Prostate gland (tissue), 2 donors: ENCODE measurements at regions not wholly inside any gene's neighbourhood (a gene's known extent, or its start where the extent isn't known, plus 50 kb on each side); places are given as distances from the start of the nearest gene placed in this dataset.
"Not testable (repeated sequence)": the region's sequence is repeated elsewhere in the genome, so short reads cannot be mapped to it uniquely, and the experiment has no call there.

Source experiments
- DNase-seq: peaks from one replicate; pipeline ENCODE4 v3.0.0-alpha.2; 2019; ENCODE audit warnings: low spot score
- H3K27ac ChIP-seq, 2 donors: fragments of 200-600 bp; sonication (generic); 2 replicates each; pipeline ENCODE4 v1.5.1; 2017 to 2019
- H3K27me3 ChIP-seq: fragments of 200-600 bp; sonication (generic); replicated peaks from 2 replicates; pipeline ENCODE4 v1.5.1; 2019; ENCODE audit not compliant: insufficient read depth
- H3K36me3 ChIP-seq, 2 donors: fragments of 200-600 bp; sonication (generic); 1 replicate in 1 of 2; 2 replicates in 1 of 2; pipeline versions ENCODE4 v1.5.1 to v1.8.1; 2017 to 2019
- H3K4me1 ChIP-seq: fragments of 200-600 bp; sonication (generic); replicated peaks from 2 replicates; pipeline ENCODE4 v1.5.1; 2019
- H3K4me3 ChIP-seq, 2 donors: fragments of 200-600 bp; sonication (generic); 2 replicates each; pipeline ENCODE4 v1.5.1; 2017 to 2019
- H3K9me3 ChIP-seq: fragments of 200-600 bp; sonication (generic); 2 replicates; pipeline ENCODE4 v1.5.1; 2017
- POLR2A ChIP-seq: fragments of 450-650 bp; IDR thresholded peaks from one replicate; pipeline ENCODE4 v1.6.1; 2016; ENCODE audit warnings: antibody characterized with exemption, mild to moderate bottlenecking
- POLR2AphosphoS5 ChIP-seq: sonication (generic); formaldehyde crosslinking; IDR thresholded peaks from one replicate; pipeline ENCODE4 v1.6.1; 2017; ENCODE audit warnings: antibody characterized with exemption
- WGBS: methylation state at CpG from one replicate; pipeline ENCODE4 v1.1.5; 2018; 5-methylcytosine and 5-hydroxymethylcytosine counted together
- intact Hi-C: fragments of 100-400 bp; cut with DNase I; formaldehyde crosslinking; loops from one replicate; pipeline ENCODE4 v1.14.2; 2022
- TF ChIP-seq, protein P1 (sequence below), 4 experiments: fragments of 200-600 bp in 2 of 4; fragments of 450-650 bp in 2 of 4; sonication (generic) in 2 of 4; IDR thresholded peaks; 1 replicate in 3 of 4; 2 replicates in 1 of 4; pipeline ENCODE4 v1.5.1; 2016 to 2019; ENCODE audit warnings: antibody characterized with exemption in 4 of 4, mild to moderate bottlenecking in 2 of 4, moderate library complexity in 2 of 4

DNA sequence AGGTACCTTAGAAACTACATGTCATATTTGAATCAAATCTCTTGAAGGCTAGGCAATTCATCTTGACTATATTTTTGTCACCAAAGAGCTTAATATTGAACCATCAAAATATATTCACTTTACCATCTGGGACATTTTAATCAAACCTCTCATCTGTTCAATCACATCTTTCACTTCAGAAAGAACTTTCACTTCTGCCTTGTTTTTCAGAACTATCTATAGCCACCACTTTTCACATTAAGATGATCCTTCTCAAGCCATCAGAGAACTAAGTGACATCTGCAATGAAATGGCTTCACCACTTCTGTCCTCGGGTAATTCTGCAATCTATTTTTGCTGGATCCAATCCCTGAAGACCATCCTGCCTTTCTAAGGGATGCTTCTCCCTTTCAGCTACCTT is 57.8 kb downstream of the OR2B2 start:
- intact Hi-C loops: no loop called here
- no peaks in the 10 kb centered on the region for H3K9me3 ChIP-seq
- H3K4me1 ChIP-seq: no peaks in the 10 kb centered on the region
- H3K27ac ChIP-seq: no peak overlapping the region
- 91% methylated on average over 1 of the region's 1 CpG for WGBS
- TF ChIP-seq, protein P1, sequence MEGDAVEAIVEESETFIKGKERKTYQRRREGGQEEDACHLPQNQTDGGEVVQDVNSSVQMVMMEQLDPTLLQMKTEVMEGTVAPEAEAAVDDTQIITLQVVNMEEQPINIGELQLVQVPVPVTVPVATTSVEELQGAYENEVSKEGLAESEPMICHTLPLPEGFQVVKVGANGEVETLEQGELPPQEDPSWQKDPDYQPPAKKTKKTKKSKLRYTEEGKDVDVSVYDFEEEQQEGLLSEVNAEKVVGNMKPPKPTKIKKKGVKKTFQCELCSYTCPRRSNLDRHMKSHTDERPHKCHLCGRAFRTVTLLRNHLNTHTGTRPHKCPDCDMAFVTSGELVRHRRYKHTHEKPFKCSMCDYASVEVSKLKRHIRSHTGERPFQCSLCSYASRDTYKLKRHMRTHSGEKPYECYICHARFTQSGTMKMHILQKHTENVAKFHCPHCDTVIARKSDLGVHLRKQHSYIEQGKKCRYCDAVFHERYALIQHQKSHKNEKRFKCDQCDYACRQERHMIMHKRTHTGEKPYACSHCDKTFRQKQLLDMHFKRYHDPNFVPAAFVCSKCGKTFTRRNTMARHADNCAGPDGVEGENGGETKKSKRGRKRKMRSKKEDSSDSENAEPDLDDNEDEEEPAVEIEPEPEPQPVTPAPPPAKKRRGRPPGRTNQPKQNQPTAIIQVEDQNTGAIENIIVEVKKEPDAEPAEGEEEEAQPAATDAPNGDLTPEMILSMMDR (IDR thresholded peaks at IDR 0.05): no peak
- TF ChIP-seq POLR2AphosphoS5: no peak
- no peak for TF ChIP-seq POLR2A
- H3K36me3 ChIP-seq: no peaks in the 10 kb centered on the region
- H3K27me3 ChIP-seq: no peaks in the 10 kb centered on the region
- H3K4me3 ChIP-seq: no peak overlapping the region
- DNase-seq: no peak

DNA sequence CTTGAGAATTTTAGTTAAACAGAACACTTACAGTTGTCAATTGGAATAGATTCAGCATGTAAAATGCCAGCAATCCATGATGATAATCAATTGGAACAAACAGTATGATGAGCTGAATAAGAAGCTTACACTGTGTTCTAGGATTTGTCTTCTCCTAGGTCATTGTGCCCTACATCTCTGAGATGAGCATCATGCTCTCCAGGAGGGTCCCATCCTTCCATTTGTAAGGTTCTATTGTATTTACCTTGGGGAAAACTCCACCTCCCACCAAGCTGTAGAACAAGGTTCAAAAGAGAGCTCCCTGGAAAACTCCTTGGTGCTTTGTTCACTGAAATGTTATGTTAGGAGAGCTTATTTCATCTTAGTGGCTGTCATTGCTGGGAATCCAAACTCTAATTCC is 60.8 kb downstream of the OR2B2 start:
- no peaks in the 10 kb centered on the region for H3K36me3 ChIP-seq
- TF ChIP-seq, protein P1 (IDR thresholded peaks at IDR 0.05): no peak
- TF ChIP-seq POLR2AphosphoS5 (no peak), POLR2A (no peak)
- no peak overlapping the region for H3K27ac ChIP-seq
- intact Hi-C loops: no loop called here
- no peak overlapping the region for H3K4me3 ChIP-seq
- H3K4me1 ChIP-seq: no peaks in the 10 kb centered on the region
- no peak for DNase-seq
- no peaks in the 10 kb centered on the region for H3K27me3 ChIP-seq
- no peaks in the 10 kb centered on the region for H3K9me3 ChIP-seq

DNA sequence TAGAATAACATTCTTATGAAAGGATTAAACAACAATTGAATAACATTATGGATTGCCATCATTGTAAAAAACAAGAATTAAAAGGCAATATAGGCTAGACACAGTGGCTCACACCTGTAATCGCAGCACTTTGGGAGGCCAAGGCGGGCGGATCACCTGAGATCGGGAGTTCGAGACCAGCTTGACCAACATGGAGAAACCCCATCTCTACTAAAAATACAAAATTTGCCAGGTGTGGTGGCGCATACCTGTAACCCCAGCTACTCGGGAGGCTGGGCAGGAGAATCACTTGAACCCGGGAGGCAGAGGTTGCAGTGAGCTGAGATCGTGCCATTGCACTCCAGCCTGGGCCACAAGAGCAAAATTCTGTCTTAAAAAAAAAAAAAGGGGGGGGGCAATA is 63.2 kb downstream of the OR2B2 start:
- H3K27me3 ChIP-seq, H3K36me3 ChIP-seq, H3K4me1 ChIP-seq, intact Hi-C loops, H3K4me3 ChIP-seq, DNase-seq, H3K9me3 ChIP-seq, H3K27ac ChIP-seq: not testable (repeated sequence)
- WGBS: 96% methylated on average over 9 of the region's 9 CpGs

DNA sequence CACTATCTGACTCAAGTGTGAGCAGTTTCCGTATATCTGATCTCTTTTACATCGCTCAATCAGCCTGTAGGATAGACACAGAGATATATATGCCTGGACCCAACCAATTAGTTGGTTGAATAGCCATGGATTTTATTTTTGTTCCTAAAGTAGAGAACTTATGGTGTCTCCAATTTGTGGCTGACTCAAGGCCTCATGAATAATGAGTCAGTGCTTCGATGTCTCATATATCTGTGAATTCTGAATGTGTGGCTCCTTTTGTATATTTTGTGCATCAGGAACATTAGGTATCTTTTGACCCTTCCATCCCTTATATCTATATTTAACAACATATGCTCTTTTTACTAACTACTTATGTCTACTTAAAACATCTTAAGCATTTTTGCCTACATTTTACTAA is 64.5 kb downstream of the OR2B2 start:
- intact Hi-C loops: no loop called here
- no peak for DNase-seq
- Histone ChIP-seq H3K4me1 (no peaks in the 10 kb centered on the region), H3K27me3 (no peaks in the 10 kb centered on the region), H3K9me3 (no peaks in the 10 kb centered on the region), H3K4me3 (no peak overlapping the region), H3K36me3 (no peaks in the 10 kb centered on the region), H3K27ac (no peak overlapping the region)
- TF ChIP-seq POLR2A (no peak), POLR2AphosphoS5 (no peak)
- TF ChIP-seq, protein P1 (IDR thresholded peaks at IDR 0.05): no peak
- WGBS: 94% methylated on average over 3 of the region's 3 CpGs

DNA sequence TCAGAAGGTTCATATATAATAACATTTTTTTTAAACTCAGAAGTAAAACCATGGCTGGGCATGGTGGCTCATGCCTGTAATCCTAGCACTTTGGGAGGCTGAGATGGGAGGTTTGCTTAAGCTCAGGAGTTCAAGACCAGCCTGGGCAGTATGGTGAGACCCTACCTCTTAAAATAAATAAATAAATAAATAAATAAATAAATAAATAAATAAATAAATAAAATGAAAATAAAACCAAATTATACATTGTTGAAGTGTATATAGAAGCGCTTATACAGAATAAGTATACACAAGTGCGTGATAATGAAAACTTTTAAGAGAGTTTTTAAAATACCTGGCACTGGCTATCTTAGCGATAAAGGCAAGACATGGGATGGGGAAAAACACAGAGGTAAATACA is 71.6 kb downstream of the OR2B2 start:
- 97% methylated on average over 3 of the region's 3 CpGs for WGBS
- Histone ChIP-seq H3K9me3 (no peaks in the 10 kb centered on the region), H3K4me1 (peaks cover 13% of the 10 kb centered on the region), H3K36me3 (no peaks in the 10 kb centered on the region), H3K27me3 (no peaks in the 10 kb centered on the region), H3K27ac (no peak overlapping the region), H3K4me3 (no peak overlapping the region)
- intact Hi-C loops: no loop called here
- DNase-seq: no peak
- TF ChIP-seq POLR2A (no peak), POLR2AphosphoS5 (no peak)
- TF ChIP-seq, protein P1 (IDR thresholded peaks at IDR 0.05): no peak
